ENCODE measurements at regions not wholly inside any gene's neighbourhood (a gene's known extent, or its start where the extent isn't known, plus 50 kb on each side); places are given as distances from the start of the nearest gene placed in this dataset.

GRCh38 chr3:193991666-193992424 lies 144.1 kb upstream of the HES1 start:
- no peak for DNase-seq (ENCODE audit: low spot score)

GRCh38 chr3:193992425-193993037 lies 143.4 kb upstream of the HES1 start:
- DNase-seq (ENCODE audit: low spot score) = no peak

DNA sequence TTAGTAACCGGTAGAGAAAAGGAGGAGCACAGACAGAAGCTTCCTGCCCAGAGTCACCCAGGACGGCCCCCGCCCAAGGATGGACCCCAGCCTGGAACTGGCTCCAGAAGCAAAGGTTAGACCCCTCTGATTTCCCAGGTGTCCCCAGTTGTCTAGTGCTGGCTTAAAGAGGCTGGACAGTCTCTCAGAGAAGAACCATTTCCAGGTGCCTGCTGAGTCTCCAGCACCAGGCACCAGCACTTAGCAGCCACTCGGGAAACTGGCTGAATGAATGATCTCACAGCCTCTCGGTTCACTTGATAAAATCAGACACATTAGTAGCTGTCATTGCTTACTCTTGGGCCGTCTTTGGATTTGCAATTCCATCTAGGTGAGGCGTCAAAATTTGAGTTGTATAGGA lies 139.7 kb upstream of the HES1 start:
- no peak for DNase-seq (ENCODE audit: low spot score)

- DNase-seq (ENCODE audit: low spot score) = no peak
Observed at GRCh38 chr3:193996641-193997089, 139.3 kb upstream of the HES1 start.

GRCh38 chr3:193997228-193998122 lies 138.5 kb upstream of the HES1 start:
- DNase-seq (ENCODE audit: low spot score) = no peak

DNA sequence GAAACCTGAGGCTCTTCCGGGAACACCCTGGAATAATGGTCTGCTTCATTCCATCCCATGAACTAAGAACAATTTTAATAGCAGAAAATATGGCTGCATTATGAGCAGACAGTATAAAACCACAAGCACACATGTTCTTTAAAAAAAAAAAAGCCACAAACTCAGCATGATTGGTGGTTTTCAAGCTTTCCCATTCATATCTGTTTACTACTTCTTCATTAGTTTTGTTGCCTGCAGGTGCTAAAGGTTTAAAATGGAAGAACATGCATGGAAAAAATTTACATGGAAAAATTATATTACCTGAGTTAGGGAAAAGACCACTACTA lies 137.9 kb upstream of the HES1 start:
- DNase-seq (ENCODE audit: low spot score) = no peak

DNA sequence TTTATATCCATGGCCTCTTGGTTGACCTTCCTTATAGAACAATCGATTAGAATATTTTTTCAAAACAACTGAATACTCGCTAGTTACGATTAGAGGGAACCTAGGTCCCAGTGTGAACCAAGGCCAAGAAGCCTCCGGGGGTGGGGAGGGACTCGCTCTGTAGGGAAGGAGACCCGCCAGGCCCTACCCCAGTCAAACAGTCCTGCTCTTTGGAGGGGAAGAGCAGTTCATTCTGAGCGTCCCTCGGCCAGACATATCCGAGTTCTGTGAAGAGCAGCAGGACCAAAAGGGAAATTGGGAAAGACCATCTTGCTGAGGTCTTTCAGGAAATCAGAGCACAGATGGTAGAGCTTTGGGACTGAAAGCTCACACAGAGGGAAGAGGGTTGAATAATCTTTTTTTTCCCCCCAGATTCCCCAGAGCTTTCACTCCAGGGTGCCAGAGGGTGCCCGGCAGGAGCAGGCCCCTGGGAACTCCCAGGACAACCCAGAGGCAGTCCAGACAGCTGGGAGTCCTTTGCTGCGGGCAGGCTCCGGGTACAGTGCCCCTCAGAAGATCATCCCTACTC lies 137.2 kb upstream of the HES1 start:
- DNase-seq (ENCODE audit: low spot score) = no peak

GRCh38 chr3:194000100-194000499 lies 135.8 kb upstream of the HES1 start:
- no peak for DNase-seq (ENCODE audit: low spot score)

- no peak for DNase-seq (ENCODE audit: low spot score)
Observed at GRCh38 chr3:194000712-194001111, 135.2 kb upstream of the HES1 start.

GRCh38 chr3:194001728-194002459 lies 134.1 kb upstream of the HES1 start:
- no peak for DNase-seq (ENCODE audit: low spot score)

DNA sequence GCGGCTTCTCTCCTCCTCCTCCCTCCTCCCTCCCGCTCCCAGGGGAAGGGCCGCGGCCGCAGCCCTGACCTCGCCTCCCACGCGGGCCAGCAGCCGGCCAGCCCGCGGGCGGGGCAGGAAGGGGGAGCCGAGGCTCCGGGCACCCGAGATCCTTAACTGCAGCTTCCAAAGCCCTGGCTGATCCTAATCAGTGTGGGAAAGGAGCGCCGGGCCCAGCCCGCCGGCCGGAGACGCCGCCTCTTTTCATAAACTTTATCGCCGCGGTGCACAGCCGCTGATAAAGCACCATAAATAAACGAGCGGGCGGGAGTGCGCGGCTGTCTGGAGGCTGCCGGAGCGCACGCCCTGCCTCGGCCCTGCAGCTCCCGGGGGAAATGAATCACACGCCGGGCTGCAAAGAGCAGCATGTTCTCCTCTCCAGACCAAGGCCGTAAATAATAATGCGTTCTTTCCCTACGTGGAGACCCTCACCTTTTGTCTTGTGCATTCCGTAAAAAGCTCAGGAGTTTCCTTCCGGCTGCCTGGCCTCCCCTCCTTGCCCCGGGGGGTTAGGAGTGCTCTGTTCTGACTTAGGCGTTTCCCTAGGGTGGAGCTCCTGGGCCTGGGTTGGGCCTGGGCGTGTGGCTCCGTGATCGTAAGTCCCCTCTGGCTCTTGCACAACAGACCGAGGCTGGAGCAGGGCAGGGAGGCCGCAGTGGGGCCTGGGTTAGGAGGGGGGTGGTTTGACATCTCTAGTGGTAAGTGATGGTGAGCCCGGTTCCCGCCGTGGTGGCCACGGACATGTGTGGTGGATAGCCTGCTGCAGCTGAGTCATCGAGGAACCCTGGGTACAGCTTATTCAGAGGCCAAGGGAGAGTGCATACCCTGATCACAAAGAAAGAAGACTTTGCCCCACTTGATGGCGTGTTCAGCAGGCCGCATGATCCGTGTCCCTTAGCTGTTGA lies 132.6 kb upstream of the HES1 start:
- DNase-seq (ENCODE audit: low spot score) = peak; percentile 81

GRCh38 chr3:194005930-194006501 lies 129.9 kb upstream of the HES1 start:
- DNase-seq (ENCODE audit: low spot score) = no peak

DNA sequence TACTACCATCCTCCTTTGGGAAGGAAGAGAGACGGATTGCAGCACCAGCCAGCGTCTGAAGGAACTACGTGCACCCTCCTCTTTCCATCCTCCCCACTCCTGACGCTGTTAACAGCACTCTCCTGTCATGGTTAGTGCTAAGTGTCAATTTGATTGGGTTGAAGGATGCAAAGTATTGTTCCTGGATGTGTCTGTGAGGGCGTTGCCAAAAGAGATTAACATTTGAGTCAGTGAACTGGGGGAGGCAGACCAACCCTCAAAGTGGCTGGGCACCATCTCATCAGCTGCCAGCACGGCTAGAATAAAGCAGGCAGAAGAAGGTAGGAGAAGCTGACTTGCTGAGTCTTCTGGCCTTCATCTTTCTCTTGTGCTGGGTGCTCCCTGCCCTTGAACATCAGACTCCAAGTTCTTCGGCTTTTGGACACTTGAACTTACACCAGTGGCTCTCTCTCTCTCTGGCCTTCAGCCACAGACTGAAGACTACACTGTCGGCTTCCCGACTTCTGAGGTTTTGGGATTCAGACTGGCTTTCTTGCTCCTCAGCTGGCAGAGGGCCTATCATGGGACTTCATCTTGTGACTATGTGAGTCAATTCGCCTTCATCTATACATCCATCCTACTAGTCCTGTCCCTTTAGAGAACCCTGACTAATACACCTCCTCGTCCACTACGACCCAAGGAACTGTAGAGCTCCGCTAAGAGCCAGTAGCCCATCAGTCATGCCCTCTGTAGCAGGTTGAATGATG lies 128.2 kb upstream of the HES1 start:
- no peak for DNase-seq (ENCODE audit: low spot score)

- DNase-seq (ENCODE audit: low spot score) = no peak
Observed at GRCh38 chr3:194009019-194009418, 126.9 kb upstream of the HES1 start.

GRCh38 chr3:194009892-194010533 lies 125.9 kb upstream of the HES1 start:
- no peak for DNase-seq (ENCODE audit: low spot score)

DNA sequence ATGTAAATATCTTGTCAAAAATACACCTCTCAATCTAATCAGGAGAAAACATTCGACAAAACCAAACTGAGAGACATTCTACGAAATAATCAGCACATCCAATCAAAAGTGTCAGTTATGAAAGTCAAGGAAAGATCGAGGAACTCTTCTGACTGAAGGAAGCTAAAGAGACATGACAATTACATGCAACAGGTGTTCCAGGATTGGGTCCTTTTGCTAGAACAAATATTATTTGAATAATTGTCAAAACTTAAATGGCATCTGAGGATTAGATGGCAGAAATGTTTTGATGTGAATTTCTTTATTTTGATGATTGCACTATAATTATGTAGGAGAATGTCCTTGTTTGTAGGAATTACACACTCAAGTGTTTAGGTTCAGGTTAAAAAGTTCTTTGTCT lies 124.1 kb upstream of the HES1 start:
- no peak for DNase-seq (ENCODE audit: low spot score)

DNA sequence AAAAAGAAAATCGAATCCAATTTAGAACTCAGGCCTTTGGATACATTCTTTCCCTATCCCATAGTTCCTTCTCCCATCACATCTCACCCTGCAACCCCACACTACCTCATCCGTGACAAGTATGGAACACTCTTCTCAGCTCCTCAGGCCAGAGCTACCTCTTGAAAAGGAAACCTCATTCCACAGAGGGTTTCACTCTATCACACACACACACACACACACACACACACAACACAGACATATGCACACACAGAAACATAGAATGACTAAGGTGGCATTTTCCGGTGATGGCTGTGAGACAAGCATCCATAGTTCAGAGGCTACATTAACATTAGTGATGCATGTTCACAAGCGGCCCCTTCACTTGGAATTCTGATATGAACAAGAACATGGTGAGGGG lies 122.0 kb upstream of the HES1 start:
- DNase-seq (ENCODE audit: low spot score) = no peak

GRCh38 chr3:194014756-194015155 lies 121.2 kb upstream of the HES1 start:
- DNase-seq (ENCODE audit: low spot score) = no peak

All from left forelimb (tissue), 1 donor.